GM18861 (cell line): ENCODE measurements at regions not wholly inside any gene's neighbourhood (a gene's known extent, or its start where the extent isn't known, plus 50 kb on each side); places are given as distances from the start of the nearest gene placed in this dataset.
"Not testable (repeated sequence)": the region's sequence is repeated elsewhere in the genome, so short reads cannot be mapped to it uniquely, and the experiment has no call there.

Experiments
- ATAC-seq: cut with Tn5 transposase; IDR thresholded peaks from one replicate; pipeline ENCODE4 v1.9.1; 2021; ENCODE audit not compliant: unreplicated experiment

DNA sequence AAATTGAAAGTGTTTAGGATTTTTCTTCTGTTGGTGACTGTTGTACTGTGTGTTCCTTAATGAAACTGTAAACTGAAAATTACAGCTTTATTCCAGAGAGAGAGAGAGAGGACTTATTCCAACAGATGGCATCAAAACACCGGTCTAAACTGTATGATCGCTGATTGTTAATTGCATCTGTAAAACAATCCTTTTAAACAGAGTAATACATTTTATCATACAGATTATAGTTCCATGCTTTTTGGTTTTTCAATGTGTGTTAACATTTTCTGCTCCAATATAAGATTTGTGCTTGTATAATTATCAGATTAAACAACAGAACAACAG is 289.7 kb upstream of the DNAJC19 start:
- no peak for ATAC-seq

- ATAC-seq = no peak
Observed at GRCh38 chr3:181278468-181279238, 289.1 kb upstream of the DNAJC19 start.

GRCh38 chr3:181276358-181276896 is 286.9 kb upstream of the DNAJC19 start:
- no peak for ATAC-seq

DNA sequence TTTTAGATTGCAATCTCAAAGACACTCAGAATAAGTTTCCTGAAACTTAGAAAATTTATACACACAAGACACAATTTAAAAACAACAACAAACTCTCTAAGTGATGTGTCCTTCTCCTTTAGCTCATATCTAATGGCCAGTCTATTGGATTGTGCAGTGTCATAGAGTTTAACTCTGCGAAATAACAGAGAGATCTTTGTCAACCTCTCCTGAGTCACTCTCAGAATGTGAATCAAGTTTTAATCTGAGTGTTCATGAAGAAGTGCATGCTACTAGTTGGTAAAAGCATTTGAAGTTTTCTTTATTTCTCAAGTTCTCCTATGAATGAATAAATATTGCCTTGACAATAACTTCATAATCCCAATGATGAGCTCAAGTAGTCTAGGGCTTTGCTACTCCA is 284.5 kb upstream of the DNAJC19 start:
- no peak for ATAC-seq

DNA sequence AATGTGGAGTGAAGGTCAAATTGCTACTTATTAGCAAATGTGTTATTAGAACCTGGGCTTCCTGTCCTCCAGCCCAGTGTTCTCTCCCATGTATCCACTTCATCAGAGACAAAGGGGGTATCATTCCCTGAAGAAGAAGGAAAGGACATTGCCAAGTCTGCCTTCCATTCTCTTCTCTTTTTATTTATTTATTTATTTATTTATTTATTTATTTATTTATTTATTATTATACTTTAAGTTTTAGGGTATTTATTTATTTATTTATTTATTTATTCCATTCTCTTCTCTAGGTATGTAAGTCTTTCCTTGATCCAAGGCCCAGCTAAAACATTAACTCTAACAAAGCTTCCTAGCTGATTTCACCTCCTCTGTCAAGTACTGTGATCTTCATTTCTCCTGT is 277.8 kb upstream of the DNAJC19 start:
- ATAC-seq = no peak

- peak; percentile 86 for ATAC-seq
Observed at GRCh38 chr3:181265750-181266333, 276.3 kb upstream of the DNAJC19 start.

DNA sequence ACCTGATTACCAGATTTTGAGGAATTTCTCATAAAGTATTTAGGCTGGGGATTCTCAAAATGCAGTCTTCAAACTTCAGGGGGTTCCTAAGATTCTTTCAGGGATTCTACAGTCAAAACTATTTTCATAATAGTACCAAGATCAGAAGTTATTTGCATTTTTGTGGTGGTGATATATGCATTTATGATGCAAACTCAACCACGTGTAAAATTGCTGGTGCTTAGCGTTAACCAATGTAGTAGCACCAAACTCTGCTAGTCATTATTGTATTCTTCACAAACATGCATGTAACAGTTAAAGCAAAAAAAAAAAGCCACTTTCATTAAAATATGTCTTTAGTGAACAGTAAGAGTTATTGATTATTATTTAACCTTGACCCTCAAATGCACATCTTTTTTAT is 274.9 kb upstream of the DNAJC19 start:
- no peak for ATAC-seq

DNA sequence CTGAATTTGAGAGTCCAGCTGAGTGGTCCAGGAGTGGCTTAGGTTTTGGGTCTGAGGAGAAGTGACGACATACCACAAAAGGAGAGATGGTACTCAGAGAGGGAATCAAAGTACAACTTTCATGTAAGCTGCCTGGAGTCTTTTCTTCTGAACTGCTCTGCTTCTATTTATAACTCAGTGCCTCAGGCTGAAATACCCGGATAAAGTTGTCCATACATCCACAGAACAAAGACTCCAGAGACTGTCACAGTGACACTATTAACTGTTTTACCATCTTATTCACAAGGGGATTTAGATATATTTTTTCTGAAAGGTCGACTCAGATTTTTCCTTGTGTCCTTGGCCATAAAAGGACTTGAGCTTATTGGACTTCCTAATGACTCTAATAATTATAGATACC is 264.3 kb upstream of the DNAJC19 start:
- ATAC-seq = no peak

- ATAC-seq = no peak
Observed at GRCh38 chr3:181252631-181253030, 263.1 kb upstream of the DNAJC19 start.

DNA sequence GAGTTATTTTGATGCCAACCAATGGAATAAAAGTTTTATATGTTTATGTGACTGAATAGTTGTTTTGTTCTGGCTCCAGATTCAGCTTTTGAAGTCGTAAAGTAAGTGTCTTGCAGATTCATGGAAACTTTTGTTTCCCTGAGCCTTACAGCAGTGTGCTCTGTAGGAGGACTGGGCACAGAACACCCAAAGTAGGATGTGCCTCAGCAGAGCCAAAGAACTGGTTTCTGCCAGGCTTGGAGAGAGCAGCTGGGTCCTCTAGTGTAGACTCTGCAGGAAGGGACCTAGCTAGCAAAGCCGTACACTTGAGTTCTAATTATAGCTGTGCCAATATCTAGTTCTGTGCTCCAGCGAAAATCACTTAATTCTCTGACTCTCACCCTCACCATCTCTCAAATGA is 261.2 kb upstream of the DNAJC19 start:
- no peak for ATAC-seq

DNA sequence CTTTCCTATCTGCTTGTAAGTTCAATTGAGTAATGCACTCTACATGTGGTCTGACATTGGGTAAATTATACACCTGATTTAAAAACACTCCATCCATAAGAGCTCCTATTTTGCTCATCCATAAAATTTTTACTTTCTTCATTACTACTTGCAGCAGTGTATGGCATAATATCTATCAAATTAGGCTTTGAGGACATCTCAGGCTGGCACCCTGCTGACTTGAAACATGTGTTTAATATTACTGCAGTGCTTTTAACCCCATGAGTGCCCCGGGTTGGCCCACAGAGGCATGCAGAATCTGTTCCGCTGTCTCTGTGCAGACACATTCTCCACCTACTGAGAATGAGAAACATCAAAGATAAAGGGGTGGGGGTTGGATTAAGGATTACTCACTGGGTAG is 249.9 kb upstream of the DNAJC19 start:
- no peak for ATAC-seq

DNA sequence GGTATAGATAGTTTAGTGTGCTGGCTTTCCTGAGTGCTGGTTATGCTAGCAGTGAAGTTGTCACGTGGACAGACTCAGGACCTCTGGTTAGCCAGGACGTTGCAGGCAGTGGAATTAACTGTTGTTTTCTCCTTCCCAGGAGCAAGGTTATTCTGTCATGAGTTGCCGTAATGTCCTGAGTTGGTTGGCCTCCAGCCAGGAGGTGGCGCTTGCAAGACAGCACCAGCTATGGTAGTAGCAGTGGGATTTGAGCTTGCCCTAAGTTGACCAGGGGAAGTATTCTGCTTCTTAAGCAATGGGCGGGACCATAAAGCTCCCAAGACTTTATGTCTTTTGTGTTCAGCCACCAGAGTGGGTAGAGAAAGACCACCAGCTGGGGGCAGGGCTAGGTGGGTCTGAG is 240.7 kb upstream of the DNAJC19 start:
- no peak for ATAC-seq

DNA sequence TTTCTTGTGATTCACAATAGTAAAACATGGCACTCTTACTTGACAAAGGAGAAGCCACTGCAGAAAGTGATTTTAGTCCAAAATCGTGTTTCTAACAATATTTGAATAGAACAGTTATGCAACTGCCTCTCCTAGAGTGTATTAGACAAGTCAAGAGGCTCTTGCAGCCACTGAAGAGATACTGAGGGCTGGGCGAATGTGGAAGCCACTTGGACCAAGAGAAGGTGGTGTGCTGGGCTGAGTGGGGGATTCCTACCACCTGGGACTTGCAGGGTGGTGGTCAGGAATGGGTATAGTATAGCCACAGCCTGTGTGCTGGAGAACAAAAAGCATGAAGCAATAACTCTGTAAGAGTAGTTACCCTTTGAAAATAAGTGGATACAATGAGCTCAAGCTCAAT is 223.8 kb upstream of the DNAJC19 start:
- no peak for ATAC-seq

- no peak for ATAC-seq
Observed at GRCh38 chr3:181212271-181212670, 222.7 kb upstream of the DNAJC19 start.

GRCh38 chr3:181210275-181210674 is 220.7 kb upstream of the DNAJC19 start:
- ATAC-seq = no peak

GRCh38 chr3:181189556-181189955 is 200.0 kb upstream of the DNAJC19 start:
- ATAC-seq = no peak

GRCh38 chr3:181183764-181184163 is 194.2 kb upstream of the DNAJC19 start:
- no peak for ATAC-seq

DNA sequence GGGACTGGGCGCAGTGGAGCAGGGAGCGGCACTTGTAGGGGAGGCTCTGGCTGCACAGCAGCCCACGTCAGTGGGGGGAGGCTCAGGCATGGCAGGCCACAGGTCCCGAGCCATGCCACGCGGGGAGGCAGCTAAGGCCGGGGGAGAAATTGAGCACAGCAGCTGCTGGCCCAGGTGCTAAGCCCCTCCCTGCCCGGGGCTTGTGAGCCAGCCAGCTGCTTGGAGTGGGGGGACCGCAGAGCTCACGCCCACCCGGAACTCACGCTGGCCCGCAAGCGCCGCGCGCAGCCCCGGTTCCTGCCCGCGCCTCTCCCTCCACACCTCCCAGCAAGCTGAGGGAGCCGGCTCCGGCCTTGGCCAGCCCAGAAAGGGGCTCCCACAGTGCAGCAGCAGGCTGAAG is 193.5 kb upstream of the DNAJC19 start:
- not testable (repeated sequence) for ATAC-seq

- ATAC-seq = no peak
Observed at GRCh38 chr3:181178991-181179390, 189.5 kb upstream of the DNAJC19 start.

- no peak for ATAC-seq
Observed at GRCh38 chr3:181176601-181177000, 187.1 kb upstream of the DNAJC19 start.

- no peak for ATAC-seq
Observed at GRCh38 chr3:181174676-181175233, 185.2 kb upstream of the DNAJC19 start.

DNA sequence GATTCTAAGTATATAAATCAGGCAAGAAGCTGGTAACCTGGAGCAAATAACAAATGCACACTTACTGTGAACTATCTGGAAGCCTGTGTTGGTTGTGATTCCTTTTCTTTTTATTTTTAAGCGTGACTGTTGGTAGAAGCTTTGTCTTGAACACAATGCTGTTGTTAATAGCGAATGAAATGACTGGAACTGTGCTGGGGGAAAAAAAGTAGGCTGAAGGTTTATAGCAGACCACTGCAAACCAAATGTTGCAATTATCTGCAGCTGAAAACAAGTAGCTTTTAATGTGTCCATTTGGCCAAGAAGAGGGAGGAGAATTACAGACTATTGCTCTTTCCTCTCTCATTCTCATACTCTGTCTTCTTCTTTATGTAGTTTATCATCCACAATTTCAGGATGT is 184.5 kb upstream of the DNAJC19 start:
- ATAC-seq = no peak
